ENCODE measurements at regions not wholly inside any gene's neighbourhood (a gene's known extent, or its start where the extent isn't known, plus 50 kb on each side); places are given as distances from the start of the nearest gene placed in this dataset.

GRCh38 chr22:49297286-49297870 is 530.3 kb downstream of the BRD1 start:
- DNase-seq (ENCODE audit: low read depth) = no peak
- TF ChIP-seq, protein P1, sequence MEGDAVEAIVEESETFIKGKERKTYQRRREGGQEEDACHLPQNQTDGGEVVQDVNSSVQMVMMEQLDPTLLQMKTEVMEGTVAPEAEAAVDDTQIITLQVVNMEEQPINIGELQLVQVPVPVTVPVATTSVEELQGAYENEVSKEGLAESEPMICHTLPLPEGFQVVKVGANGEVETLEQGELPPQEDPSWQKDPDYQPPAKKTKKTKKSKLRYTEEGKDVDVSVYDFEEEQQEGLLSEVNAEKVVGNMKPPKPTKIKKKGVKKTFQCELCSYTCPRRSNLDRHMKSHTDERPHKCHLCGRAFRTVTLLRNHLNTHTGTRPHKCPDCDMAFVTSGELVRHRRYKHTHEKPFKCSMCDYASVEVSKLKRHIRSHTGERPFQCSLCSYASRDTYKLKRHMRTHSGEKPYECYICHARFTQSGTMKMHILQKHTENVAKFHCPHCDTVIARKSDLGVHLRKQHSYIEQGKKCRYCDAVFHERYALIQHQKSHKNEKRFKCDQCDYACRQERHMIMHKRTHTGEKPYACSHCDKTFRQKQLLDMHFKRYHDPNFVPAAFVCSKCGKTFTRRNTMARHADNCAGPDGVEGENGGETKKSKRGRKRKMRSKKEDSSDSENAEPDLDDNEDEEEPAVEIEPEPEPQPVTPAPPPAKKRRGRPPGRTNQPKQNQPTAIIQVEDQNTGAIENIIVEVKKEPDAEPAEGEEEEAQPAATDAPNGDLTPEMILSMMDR (IDR thresholded peaks at IDR 0.05; ENCODE audit: low read depth, low read length, missing control alignments) = no peak
- no peak overlapping the region for H3K4me3 ChIP-seq (ENCODE audit: low read depth, low read length)

- DNase-seq (ENCODE audit: low read depth) = no peak
- TF ChIP-seq, protein P1 (IDR thresholded peaks at IDR 0.05; ENCODE audit: low read depth, low read length, missing control alignments) = no peak
- H3K4me3 ChIP-seq (ENCODE audit: low read depth, low read length) = no peak overlapping the region
Measured at GRCh38 chr22:49296561-49296960, 531.1 kb downstream of the BRD1 start.

- no peak for DNase-seq (ENCODE audit: low read depth)
- no peak overlapping the region for H3K4me3 ChIP-seq (ENCODE audit: low read depth, low read length)
- TF ChIP-seq, protein P1 (IDR thresholded peaks at IDR 0.05; ENCODE audit: low read depth, low read length, missing control alignments) = no peak
Measured at GRCh38 chr22:49295851-49296560, 531.7 kb downstream of the BRD1 start.

- no peak overlapping the region for H3K4me3 ChIP-seq (ENCODE audit: low read depth, low read length)
- no peak for DNase-seq (ENCODE audit: low read depth)
- TF ChIP-seq, protein P1 (IDR thresholded peaks at IDR 0.05; ENCODE audit: low read depth, low read length, missing control alignments) = no peak
Measured at GRCh38 chr22:49295465-49295743, 532.3 kb downstream of the BRD1 start.

GRCh38 chr22:49294656-49295464 is 532.8 kb downstream of the BRD1 start:
- H3K4me3 ChIP-seq (ENCODE audit: low read depth, low read length) = no peak overlapping the region
- TF ChIP-seq, protein P1 (IDR thresholded peaks at IDR 0.05; ENCODE audit: low read depth, low read length, missing control alignments) = no peak
- no peak for DNase-seq (ENCODE audit: low read depth)

DNA sequence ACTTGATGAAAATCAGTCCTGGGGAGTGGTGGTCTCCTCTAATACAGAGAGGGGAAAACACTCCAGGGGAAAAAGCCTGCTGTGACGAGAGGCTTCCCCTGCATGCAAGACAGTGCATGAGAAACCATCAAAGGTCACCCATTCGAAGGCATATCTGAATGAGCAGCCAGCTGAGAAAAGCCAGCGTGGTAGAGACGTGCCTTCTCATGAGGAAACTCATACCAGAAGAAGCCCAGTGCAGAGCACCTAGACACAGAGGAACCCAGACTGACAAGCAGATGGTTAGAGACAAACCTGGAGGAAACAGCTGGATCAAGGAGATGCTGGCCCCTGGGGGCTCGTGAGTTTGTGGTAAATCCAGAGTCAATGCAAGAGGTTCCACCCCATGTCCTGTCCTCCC is 534.8 kb downstream of the BRD1 start:
- no peak for DNase-seq (ENCODE audit: low read depth)
- TF ChIP-seq, protein P1 (IDR thresholded peaks at IDR 0.05; ENCODE audit: low read depth, low read length, missing control alignments) = no peak
- H3K4me3 ChIP-seq (ENCODE audit: low read depth, low read length) = no peak overlapping the region
